22Rv1 (cell line): ENCODE measurements at regions not wholly inside any gene's neighbourhood (a gene's known extent, or its start where the extent isn't known, plus 50 kb on each side); places are given as distances from the start of the nearest gene placed in this dataset.
"Not testable (repeated sequence)": the region's sequence is repeated elsewhere in the genome, so short reads cannot be mapped to it uniquely, and the experiment has no call there.

Experiments used
- ZFX ChIP-seq: fragments of 450-650 bp; IDR thresholded peaks from 2 replicates; pipeline ENCODE4 v1.6.1; 2017; ENCODE audit warnings: antibody characterized with exemption, borderline replicate concordance
- TF ChIP-seq, protein P1 (sequence below): fragments of 450-650 bp; IDR thresholded peaks from 2 replicates; pipeline ENCODE4 v1.5.1; 2017; ENCODE audit warnings: mild to moderate bottlenecking

DNA sequence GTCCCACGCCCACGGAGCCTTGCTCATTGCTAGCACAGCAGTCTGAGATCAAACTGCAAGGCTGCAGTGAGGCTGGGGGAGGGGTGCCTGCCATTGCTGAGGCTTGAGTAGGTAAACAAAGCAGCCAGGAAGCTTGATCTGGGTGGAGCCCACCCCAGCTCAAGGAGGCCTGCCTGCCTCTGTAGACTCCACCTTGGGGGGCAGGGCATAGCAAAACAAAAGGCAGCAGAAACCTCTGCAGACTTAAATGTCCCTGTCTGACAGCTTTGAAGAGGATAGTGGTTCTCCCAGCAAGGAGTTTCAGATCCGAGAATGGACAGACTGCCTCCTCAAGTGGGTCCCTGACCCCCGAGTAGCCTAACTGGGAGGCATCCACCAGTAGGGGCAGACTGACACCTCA lies 239.7 kb downstream of the DAD1 start:
- TF ChIP-seq, protein P1, sequence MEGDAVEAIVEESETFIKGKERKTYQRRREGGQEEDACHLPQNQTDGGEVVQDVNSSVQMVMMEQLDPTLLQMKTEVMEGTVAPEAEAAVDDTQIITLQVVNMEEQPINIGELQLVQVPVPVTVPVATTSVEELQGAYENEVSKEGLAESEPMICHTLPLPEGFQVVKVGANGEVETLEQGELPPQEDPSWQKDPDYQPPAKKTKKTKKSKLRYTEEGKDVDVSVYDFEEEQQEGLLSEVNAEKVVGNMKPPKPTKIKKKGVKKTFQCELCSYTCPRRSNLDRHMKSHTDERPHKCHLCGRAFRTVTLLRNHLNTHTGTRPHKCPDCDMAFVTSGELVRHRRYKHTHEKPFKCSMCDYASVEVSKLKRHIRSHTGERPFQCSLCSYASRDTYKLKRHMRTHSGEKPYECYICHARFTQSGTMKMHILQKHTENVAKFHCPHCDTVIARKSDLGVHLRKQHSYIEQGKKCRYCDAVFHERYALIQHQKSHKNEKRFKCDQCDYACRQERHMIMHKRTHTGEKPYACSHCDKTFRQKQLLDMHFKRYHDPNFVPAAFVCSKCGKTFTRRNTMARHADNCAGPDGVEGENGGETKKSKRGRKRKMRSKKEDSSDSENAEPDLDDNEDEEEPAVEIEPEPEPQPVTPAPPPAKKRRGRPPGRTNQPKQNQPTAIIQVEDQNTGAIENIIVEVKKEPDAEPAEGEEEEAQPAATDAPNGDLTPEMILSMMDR: not testable (repeated sequence)
- TF ChIP-seq ZFX: not testable (repeated sequence)
